Vagina (tissue), 2 donors: ENCODE measurements at regions not wholly inside any gene's neighbourhood (a gene's known extent, or its start where the extent isn't known, plus 50 kb on each side); places are given as distances from the start of the nearest gene placed in this dataset.

Source experiments
- POLR2AphosphoS5 ChIP-seq, 2 donors: sonication (generic); formaldehyde crosslinking; IDR thresholded peaks; one replicate each; pipeline ENCODE4 v1.9.0; 2017; ENCODE audit warnings: antibody characterized with exemption in 2 of 2, mild to moderate bottlenecking in 2 of 2, low read depth in 1 of 2; ENCODE audit not compliant: insufficient read depth in 1 of 2
- TF ChIP-seq, protein P1 (sequence below), 3 experiments: fragments of 450-650 bp in 2 of 3; fragments of 200-600 bp in 1 of 3; sonication (generic) in 1 of 3; IDR thresholded peaks; one replicate each; pipeline ENCODE4 v1.5.1; 2017 to 2019; ENCODE audit warnings: antibody characterized with exemption in 3 of 3, mild to moderate bottlenecking in 2 of 3, moderate library complexity in 2 of 3

DNA sequence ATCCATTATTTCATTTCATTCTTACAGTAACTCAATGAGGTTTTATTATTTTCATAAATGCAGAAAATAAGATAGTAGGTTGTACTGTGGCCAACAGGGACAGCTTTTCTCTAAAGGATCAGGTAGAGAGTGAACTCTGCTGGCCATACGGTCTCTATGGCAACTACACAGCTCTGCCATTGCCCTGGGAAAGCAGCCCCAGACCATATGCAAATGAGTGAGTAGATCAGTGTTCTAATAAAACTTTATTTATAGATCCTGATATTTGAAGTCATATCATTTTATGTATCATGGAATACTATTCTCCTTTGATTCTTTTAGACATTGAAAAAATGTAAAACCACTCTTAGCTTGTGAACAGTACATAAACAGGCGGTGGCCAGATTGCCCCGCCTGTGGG is 192.5 kb upstream of the RREB1 start:
- TF ChIP-seq, protein P1, sequence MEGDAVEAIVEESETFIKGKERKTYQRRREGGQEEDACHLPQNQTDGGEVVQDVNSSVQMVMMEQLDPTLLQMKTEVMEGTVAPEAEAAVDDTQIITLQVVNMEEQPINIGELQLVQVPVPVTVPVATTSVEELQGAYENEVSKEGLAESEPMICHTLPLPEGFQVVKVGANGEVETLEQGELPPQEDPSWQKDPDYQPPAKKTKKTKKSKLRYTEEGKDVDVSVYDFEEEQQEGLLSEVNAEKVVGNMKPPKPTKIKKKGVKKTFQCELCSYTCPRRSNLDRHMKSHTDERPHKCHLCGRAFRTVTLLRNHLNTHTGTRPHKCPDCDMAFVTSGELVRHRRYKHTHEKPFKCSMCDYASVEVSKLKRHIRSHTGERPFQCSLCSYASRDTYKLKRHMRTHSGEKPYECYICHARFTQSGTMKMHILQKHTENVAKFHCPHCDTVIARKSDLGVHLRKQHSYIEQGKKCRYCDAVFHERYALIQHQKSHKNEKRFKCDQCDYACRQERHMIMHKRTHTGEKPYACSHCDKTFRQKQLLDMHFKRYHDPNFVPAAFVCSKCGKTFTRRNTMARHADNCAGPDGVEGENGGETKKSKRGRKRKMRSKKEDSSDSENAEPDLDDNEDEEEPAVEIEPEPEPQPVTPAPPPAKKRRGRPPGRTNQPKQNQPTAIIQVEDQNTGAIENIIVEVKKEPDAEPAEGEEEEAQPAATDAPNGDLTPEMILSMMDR (IDR thresholded peaks at IDR 0.05): no peak
- no peak for TF ChIP-seq POLR2AphosphoS5 (IDR thresholded peaks at IDR 0.05; ENCODE audit: insufficient read depth in 1 of 2, low read depth in 1 of 2)
